ENCODE measurements at regions not wholly inside any gene's neighbourhood (a gene's known extent, or its start where the extent isn't known, plus 50 kb on each side); places are given as distances from the start of the nearest gene placed in this dataset.

- no peak overlapping the region for H3K4me3 ChIP-seq (replicated peaks; ENCODE audit: low read depth, low read length)
- DNase-seq (ENCODE audit: extremely low read depth, low read depth): no peak
- TF ChIP-seq CTCF (IDR thresholded peaks at IDR 0.05; ENCODE audit: low read depth, low read length, missing control alignments): no peak
Observed at GRCh38 chr14:48586099-48586498, 910.7 kb upstream of the MDGA2 start.

- no peak overlapping the region for H3K4me3 ChIP-seq (replicated peaks; ENCODE audit: low read depth, low read length)
- no peak for DNase-seq (ENCODE audit: extremely low read depth, low read depth)
- TF ChIP-seq CTCF (IDR thresholded peaks at IDR 0.05; ENCODE audit: low read depth, low read length, missing control alignments): no peak
Observed at GRCh38 chr14:48584031-48584430, 908.6 kb upstream of the MDGA2 start.

GRCh38 chr14:48582938-48583337 is 907.5 kb upstream of the MDGA2 start:
- no peak overlapping the region for H3K4me3 ChIP-seq (replicated peaks; ENCODE audit: low read depth, low read length)
- no peak for DNase-seq (ENCODE audit: extremely low read depth, low read depth)
- no peak for TF ChIP-seq CTCF (IDR thresholded peaks at IDR 0.05; ENCODE audit: low read depth, low read length, missing control alignments)

GRCh38 chr14:48580692-48581091 is 905.3 kb upstream of the MDGA2 start:
- DNase-seq (ENCODE audit: extremely low read depth, low read depth): no peak
- H3K4me3 ChIP-seq (replicated peaks; ENCODE audit: low read depth, low read length): no peak overlapping the region
- TF ChIP-seq CTCF (IDR thresholded peaks at IDR 0.05; ENCODE audit: low read depth, low read length, missing control alignments): no peak

- no peak overlapping the region for H3K4me3 ChIP-seq (replicated peaks; ENCODE audit: low read depth, low read length)
- DNase-seq (ENCODE audit: extremely low read depth, low read depth): no peak
- no peak for TF ChIP-seq CTCF (IDR thresholded peaks at IDR 0.05; ENCODE audit: low read depth, low read length, missing control alignments)
Observed at GRCh38 chr14:48575772-48576171, 900.4 kb upstream of the MDGA2 start.

- no peak for TF ChIP-seq CTCF (IDR thresholded peaks at IDR 0.05; ENCODE audit: low read depth, low read length, missing control alignments)
- H3K4me3 ChIP-seq (replicated peaks; ENCODE audit: low read depth, low read length): no peak overlapping the region
- DNase-seq (ENCODE audit: extremely low read depth, low read depth): no peak
Observed at GRCh38 chr14:48568688-48569087, 893.3 kb upstream of the MDGA2 start.

- DNase-seq (ENCODE audit: extremely low read depth, low read depth): no peak
- no peak for TF ChIP-seq CTCF (IDR thresholded peaks at IDR 0.05; ENCODE audit: low read depth, low read length, missing control alignments)
- no peak overlapping the region for H3K4me3 ChIP-seq (replicated peaks; ENCODE audit: low read depth, low read length)
Observed at GRCh38 chr14:48568252-48568651, 892.8 kb upstream of the MDGA2 start.
